Kidney (tissue), 13 donors: ENCODE measurements at regions not wholly inside any gene's neighbourhood (a gene's known extent, or its start where the extent isn't known, plus 50 kb on each side); places are given as distances from the start of the nearest gene placed in this dataset.

Experiments
- DNase-seq, 5 donors: peaks; one replicate each; pipeline ENCODE4 v3.0.0-alpha.2; 2013 to 2020
- FAIRE-seq: peaks from 2 replicates; lab custom pipeline; 2012; peaks lifted over from hg19 to GRCh38; lab: Jason Lieb, UNC
- H3K27ac ChIP-seq, 2 donors: one replicate each; pipeline ENCODE4 v1.7.0; 2013; ENCODE audit warnings: low read depth in 2 of 2, low read length in 2 of 2, inconsistent platforms in 1 of 2
- H3K27me3 ChIP-seq: one replicate; pipeline ENCODE4 v1.7.1; 2013; ENCODE audit warnings: low read length, inconsistent platforms; ENCODE audit not compliant: control insufficient read depth, insufficient read depth
- H3K36me3 ChIP-seq, 3 donors: one replicate each; pipeline versions ENCODE4 v1.7.0 to v1.7.1; 2013; ENCODE audit warnings: low read length in 3 of 3, control low read depth in 1 of 3, inconsistent platforms in 1 of 3; ENCODE audit not compliant: insufficient read depth in 3 of 3, control insufficient read depth in 2 of 3
- H3K4me1 ChIP-seq, 3 donors: one replicate each; pipeline versions ENCODE4 v1.7.0 to v1.7.1; 2013; ENCODE audit warnings: low read length in 3 of 3, inconsistent platforms in 1 of 3, low read depth in 1 of 3; ENCODE audit not compliant: control insufficient read depth in 2 of 3, insufficient read depth in 2 of 3
- H3K4me3 ChIP-seq, 3 donors: one replicate each; pipeline versions ENCODE4 v1.7.0 to v1.8.1; 2013; ENCODE audit warnings: low read length in 3 of 3, control low read depth in 1 of 3, inconsistent platforms in 1 of 3
- H3K9ac ChIP-seq, 3 donors: one replicate each; pipeline versions ENCODE4 v1.7.0 to v1.7.1; 2013; ENCODE audit warnings: low read length in 3 of 3, control low read depth in 1 of 3, inconsistent platforms in 1 of 3
- H3K9me3 ChIP-seq, 3 donors: one replicate each; pipeline versions ENCODE4 v1.7.0 to v1.7.1; 2013; ENCODE audit warnings: low read length in 3 of 3, control low read depth in 1 of 3, inconsistent platforms in 1 of 3; ENCODE audit not compliant: control insufficient read depth in 2 of 3, insufficient read depth in 1 of 3
- intact Hi-C: fragments of 100-400 bp; cut with DNase I; formaldehyde crosslinking; loops from one replicate; pipeline ENCODE4 v1.11.1; 2022
- TF ChIP-seq, protein P1 (sequence below): IDR thresholded peaks from 3 replicates; pipeline ENCODE4 v1.5.1; 2012; ENCODE audit warnings: mild to moderate bottlenecking, moderate library complexity, borderline replicate concordance; ENCODE audit not compliant: insufficient read depth; ENCODE audit errors: extremely low read depth
- donor health status: control.
- donor health status: control.
- donor health status: control.
- donor health status: control.
- donor health status: control.
- donor health status: DM: yes; HTN: yes; CAD: no.
- donor health status: Normal renal cell carcinoma (clear cell type).

DNA sequence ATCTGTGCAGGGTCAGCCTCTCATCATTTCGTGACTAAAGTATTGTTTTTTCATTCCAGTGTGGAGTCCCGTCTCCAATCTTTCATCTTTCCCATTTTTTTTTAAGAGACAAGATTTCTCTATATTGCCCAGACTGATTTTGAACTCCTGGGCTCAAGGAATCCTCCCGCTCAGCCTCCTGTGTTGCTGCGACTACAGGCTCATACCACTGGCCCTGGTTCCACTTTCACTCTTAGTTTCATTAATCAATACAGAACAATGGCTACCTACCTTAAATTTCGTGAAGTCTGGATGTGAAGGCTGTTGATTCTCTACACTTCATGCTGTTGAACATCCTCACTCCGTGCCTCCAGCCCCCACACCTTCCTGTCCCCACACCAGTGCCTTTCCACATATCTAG lies 97.7 kb upstream of the GREM2 start:
- Histone ChIP-seq H3K4me3 (no peak overlapping the region), H3K9ac (no peak overlapping the region), H3K9me3 (no peaks in the 10 kb centered on the region), H3K27me3 (no peaks in the 10 kb centered on the region), H3K4me1 (no peaks in the 10 kb centered on the region), H3K36me3 (no peaks in the 10 kb centered on the region), H3K27ac (no peak overlapping the region)
- DNase-seq (no peak), FAIRE-seq (no peak)
- TF ChIP-seq, protein P1, sequence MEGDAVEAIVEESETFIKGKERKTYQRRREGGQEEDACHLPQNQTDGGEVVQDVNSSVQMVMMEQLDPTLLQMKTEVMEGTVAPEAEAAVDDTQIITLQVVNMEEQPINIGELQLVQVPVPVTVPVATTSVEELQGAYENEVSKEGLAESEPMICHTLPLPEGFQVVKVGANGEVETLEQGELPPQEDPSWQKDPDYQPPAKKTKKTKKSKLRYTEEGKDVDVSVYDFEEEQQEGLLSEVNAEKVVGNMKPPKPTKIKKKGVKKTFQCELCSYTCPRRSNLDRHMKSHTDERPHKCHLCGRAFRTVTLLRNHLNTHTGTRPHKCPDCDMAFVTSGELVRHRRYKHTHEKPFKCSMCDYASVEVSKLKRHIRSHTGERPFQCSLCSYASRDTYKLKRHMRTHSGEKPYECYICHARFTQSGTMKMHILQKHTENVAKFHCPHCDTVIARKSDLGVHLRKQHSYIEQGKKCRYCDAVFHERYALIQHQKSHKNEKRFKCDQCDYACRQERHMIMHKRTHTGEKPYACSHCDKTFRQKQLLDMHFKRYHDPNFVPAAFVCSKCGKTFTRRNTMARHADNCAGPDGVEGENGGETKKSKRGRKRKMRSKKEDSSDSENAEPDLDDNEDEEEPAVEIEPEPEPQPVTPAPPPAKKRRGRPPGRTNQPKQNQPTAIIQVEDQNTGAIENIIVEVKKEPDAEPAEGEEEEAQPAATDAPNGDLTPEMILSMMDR: no peak
- intact Hi-C loops: no loop called here

DNA sequence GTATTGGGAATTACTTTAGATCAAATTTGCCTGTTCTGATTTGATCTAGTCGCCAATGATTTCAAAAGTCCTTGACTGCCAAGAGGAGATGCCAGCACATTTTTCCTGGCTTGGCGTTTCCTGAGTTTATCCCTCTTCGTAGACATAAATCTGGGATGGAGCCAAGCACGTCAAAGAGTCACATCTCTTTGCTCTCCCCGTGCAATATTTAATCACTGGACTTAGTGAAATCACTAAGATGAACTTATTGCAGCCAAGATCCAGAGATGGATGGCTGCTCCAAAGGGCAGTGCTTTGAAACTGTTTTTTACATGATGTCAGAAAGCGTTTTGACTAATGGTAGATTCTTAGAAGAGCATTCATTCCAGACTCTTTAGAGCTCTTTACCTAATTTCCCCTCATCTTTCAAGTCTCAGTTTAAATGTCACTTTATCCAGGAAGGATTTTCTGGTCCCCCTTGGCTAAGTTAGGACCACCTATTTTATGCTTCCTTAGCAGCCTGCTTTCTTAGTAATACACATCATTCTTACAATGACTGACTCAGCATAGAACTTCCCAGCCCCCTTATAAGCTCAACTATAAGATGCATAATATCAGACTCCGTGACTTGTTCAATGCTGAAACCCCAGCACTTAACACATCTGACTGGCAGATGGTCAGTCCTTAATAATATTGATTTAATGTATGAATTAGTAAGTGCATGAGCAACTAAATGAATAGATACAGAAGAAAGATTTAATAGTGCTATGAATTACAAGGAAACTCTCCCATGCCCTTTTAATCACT lies 94.4 kb upstream of the GREM2 start:
- DNase-seq (no peak), FAIRE-seq (no peak)
- TF ChIP-seq, protein P1: no peak
- H3K9ac ChIP-seq: no peak overlapping the region
- H3K27ac ChIP-seq: no peak overlapping the region
- intact Hi-C loops: no loop called here
- H3K4me3 ChIP-seq: no peak overlapping the region
- no peaks in the 10 kb centered on the region for H3K9me3 ChIP-seq
- H3K27me3 ChIP-seq: no peaks in the 10 kb centered on the region
- no peaks in the 10 kb centered on the region for H3K4me1 ChIP-seq
- H3K36me3 ChIP-seq: no peaks in the 10 kb centered on the region

DNA sequence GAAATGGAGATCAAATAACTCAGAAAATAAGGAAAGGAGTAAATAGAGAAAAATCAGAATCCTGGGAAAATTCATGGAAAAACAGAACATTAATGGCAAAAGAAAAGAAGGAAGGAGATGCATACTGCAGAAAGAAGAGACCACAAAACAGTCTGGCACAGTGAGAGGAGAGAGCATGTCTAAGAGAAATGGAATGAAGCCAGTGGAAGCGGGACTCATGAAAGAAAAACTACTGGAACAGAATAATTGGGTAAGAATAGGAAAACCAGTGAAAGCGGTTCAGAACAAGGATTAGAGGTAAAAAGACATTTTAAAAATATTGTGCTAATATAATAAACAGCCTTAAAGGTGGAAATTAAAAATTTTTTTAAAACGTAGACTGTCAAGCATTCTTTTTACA lies 93.6 kb upstream of the GREM2 start:
- H3K27me3 ChIP-seq: no peaks in the 10 kb centered on the region
- H3K27ac ChIP-seq: no peak overlapping the region
- no peaks in the 10 kb centered on the region for H3K4me1 ChIP-seq
- no peaks in the 10 kb centered on the region for H3K9me3 ChIP-seq
- TF ChIP-seq, protein P1: no peak
- no peak overlapping the region for H3K9ac ChIP-seq
- DNase-seq: no peak
- H3K4me3 ChIP-seq: no peak overlapping the region
- intact Hi-C loops: no loop called here
- H3K36me3 ChIP-seq: no peaks in the 10 kb centered on the region
- FAIRE-seq: no peak
